ENCODE measurements at regions not wholly inside any gene's neighbourhood (a gene's known extent, or its start where the extent isn't known, plus 50 kb on each side); places are given as distances from the start of the nearest gene placed in this dataset.

DNA sequence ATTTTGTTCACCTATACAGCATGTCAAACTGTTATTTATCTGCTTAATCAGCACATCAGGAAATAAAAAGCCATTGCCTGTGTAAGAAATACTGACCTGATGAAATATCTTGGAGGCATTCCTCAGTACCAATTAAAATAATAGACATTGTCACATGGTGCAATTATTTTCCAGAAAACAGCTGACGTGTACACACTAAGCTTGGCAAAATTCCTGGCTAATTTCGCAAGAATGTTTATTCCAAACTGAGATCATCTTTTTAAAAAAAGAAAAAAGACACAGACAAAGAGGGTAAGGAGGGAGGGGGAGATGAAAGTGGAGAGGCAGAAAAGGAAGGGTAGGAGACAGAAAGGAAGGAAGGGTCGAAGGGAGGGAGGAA lies 61.9 kb upstream of the NFKB1 start:
- no peak overlapping the region for H3K27ac ChIP-seq (ENCODE audit: insufficient read depth, low read length, poor library complexity, severe bottlenecking)
- no peaks in the 10 kb centered on the region for H3K4me1 ChIP-seq (ENCODE audit: control insufficient read depth, insufficient read depth, low read length, poor library complexity, severe bottlenecking)
- no peaks in the 10 kb centered on the region for H3K36me3 ChIP-seq (ENCODE audit: control insufficient read depth, insufficient read depth, low read length)
- no peaks in the 10 kb centered on the region for H3K27me3 ChIP-seq (replicated peaks; ENCODE audit: control insufficient read depth, insufficient read depth, low read length, poor library complexity, severe bottlenecking)
- no peak for DNase-seq
- no peak overlapping the region for H3K4me3 ChIP-seq (ENCODE audit: insufficient read depth, low read depth, low read length, poor library complexity, severe bottlenecking)
- no peaks in the 10 kb centered on the region for H3K9me3 ChIP-seq (ENCODE audit: control insufficient read depth, low read length)

DNA sequence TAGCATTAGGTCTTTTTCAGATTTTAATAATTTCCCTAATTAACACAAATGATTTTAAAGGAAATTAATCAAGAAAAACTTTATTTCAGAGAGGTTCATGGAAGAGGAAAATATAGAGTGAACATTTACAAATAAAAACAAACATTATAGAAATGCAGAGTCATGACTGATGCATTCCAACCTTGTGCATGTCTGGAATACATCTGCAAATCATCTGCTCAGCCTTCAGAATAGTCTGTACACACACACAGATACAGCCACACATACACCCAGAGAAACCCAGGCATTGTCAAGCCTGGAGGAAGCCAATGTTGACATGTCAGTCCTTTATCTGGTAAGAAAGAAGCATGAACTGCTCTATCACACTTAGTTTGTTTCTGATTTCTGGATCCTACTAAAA lies 61.3 kb upstream of the NFKB1 start:
- H3K27ac ChIP-seq (ENCODE audit: insufficient read depth, low read length, poor library complexity, severe bottlenecking): no peak overlapping the region
- no peaks in the 10 kb centered on the region for H3K4me1 ChIP-seq (ENCODE audit: control insufficient read depth, insufficient read depth, low read length, poor library complexity, severe bottlenecking)
- no peak overlapping the region for H3K4me3 ChIP-seq (ENCODE audit: insufficient read depth, low read depth, low read length, poor library complexity, severe bottlenecking)
- H3K27me3 ChIP-seq (replicated peaks; ENCODE audit: control insufficient read depth, insufficient read depth, low read length, poor library complexity, severe bottlenecking): no peaks in the 10 kb centered on the region
- no peaks in the 10 kb centered on the region for H3K36me3 ChIP-seq (ENCODE audit: control insufficient read depth, insufficient read depth, low read length)
- H3K9me3 ChIP-seq (ENCODE audit: control insufficient read depth, low read length): no peaks in the 10 kb centered on the region
- no peak for DNase-seq

DNA sequence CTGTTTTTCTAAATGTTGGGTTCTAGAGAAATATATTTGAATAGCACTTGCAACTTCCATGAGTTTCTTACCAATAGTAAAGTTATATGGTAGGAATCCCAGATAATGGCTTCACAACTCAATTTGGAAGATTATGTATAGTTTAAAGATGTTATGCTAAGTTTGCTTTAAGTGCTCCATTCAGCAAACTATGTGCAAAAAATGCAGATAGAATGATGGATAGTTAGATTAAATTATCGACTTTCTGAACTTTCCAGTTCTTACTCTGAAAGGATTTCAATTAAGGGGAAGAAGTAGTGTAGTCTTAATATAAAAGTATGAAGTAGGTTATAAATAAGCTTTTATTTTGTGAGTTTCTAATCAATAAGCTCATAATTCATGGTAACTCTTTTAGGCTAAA lies 60.7 kb upstream of the NFKB1 start:
- no peaks in the 10 kb centered on the region for H3K27me3 ChIP-seq (replicated peaks; ENCODE audit: control insufficient read depth, insufficient read depth, low read length, poor library complexity, severe bottlenecking)
- no peak overlapping the region for H3K27ac ChIP-seq (ENCODE audit: insufficient read depth, low read length, poor library complexity, severe bottlenecking)
- no peaks in the 10 kb centered on the region for H3K4me1 ChIP-seq (ENCODE audit: control insufficient read depth, insufficient read depth, low read length, poor library complexity, severe bottlenecking)
- no peaks in the 10 kb centered on the region for H3K9me3 ChIP-seq (ENCODE audit: control insufficient read depth, low read length)
- no peak for DNase-seq
- no peaks in the 10 kb centered on the region for H3K36me3 ChIP-seq (ENCODE audit: control insufficient read depth, insufficient read depth, low read length)
- no peak overlapping the region for H3K4me3 ChIP-seq (ENCODE audit: insufficient read depth, low read depth, low read length, poor library complexity, severe bottlenecking)

DNA sequence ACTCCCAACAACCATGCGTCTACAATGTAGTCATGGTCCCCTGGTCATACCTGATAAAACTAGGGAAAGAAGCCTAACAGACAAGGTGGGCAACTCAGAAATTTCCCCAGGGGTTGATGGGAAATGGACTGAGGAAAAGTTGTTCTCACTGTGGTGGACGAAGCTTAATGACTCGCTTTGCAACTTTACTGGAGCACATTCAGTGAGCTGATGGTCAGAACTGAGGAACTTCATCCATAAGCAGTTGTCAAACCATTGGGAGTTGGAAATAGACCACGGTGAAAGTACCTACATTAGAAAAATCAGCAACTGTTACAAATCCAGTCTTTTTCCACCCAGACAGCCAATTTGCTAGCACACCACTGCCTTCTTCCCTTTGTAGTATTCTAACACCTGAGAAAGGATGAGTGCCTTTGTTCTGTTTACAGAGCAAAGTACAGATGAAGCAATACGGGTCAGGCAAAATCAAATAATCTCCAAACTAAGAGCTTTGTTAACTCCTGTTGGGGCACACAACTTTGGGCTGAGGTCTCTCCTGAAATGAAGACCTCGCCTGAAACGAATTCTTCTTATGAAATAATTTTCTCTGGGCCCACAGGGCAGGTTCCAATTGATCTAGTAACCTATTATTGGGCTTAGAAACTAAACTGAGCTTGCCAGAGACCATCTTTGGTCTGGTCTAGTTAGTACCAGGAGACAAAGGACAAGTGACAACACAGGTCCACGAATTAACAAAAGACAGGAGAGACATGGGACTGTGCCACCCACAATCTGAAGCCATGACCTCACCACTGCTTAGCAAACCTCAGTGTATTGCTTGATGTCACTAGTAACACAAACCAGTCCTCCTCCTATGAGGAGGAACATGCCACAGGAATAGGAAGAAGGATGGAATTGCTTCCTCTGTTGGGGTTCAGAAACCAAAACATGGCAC lies 58.9 kb upstream of the NFKB1 start:
- no peaks in the 10 kb centered on the region for H3K36me3 ChIP-seq (ENCODE audit: control insufficient read depth, insufficient read depth, low read length)
- no peaks in the 10 kb centered on the region for H3K27me3 ChIP-seq (replicated peaks; ENCODE audit: control insufficient read depth, insufficient read depth, low read length, poor library complexity, severe bottlenecking)
- no peak for DNase-seq
- H3K9me3 ChIP-seq (ENCODE audit: control insufficient read depth, low read length): no peaks in the 10 kb centered on the region
- no peak overlapping the region for H3K4me3 ChIP-seq (ENCODE audit: insufficient read depth, low read depth, low read length, poor library complexity, severe bottlenecking)
- no peak overlapping the region for H3K27ac ChIP-seq (ENCODE audit: insufficient read depth, low read length, poor library complexity, severe bottlenecking)
- H3K4me1 ChIP-seq (ENCODE audit: control insufficient read depth, insufficient read depth, low read length, poor library complexity, severe bottlenecking): no peaks in the 10 kb centered on the region

DNA sequence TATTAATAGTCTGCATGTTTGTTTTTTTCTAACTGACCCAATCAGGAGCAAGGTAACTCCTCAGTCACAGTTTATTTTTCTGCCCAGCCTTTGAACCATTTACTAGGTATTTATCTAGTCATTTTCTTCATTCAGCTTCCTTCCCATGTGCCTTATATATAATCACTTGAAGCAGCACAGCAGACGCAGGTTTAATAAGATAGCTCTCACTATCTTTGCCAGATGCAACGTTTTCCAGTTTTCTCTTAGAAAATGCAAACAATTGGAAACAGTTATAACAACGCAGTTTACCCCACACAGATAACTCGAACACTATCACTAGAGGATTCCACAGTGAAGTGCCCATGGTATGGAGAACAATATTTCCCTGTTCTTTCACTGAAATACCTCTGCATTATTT lies 56.4 kb upstream of the NFKB1 start:
- Histone ChIP-seq H3K4me1 (ENCODE audit: control insufficient read depth, insufficient read depth, low read length, poor library complexity, severe bottlenecking) (no peaks in the 10 kb centered on the region), H3K4me3 (ENCODE audit: insufficient read depth, low read depth, low read length, poor library complexity, severe bottlenecking) (no peak overlapping the region), H3K27me3 (replicated peaks; ENCODE audit: control insufficient read depth, insufficient read depth, low read length, poor library complexity, severe bottlenecking) (no peaks in the 10 kb centered on the region), H3K9me3 (ENCODE audit: control insufficient read depth, low read length) (no peaks in the 10 kb centered on the region), H3K36me3 (ENCODE audit: control insufficient read depth, insufficient read depth, low read length) (no peaks in the 10 kb centered on the region), H3K27ac (ENCODE audit: insufficient read depth, low read length, poor library complexity, severe bottlenecking) (no peak overlapping the region)
- DNase-seq: no peak

DNA sequence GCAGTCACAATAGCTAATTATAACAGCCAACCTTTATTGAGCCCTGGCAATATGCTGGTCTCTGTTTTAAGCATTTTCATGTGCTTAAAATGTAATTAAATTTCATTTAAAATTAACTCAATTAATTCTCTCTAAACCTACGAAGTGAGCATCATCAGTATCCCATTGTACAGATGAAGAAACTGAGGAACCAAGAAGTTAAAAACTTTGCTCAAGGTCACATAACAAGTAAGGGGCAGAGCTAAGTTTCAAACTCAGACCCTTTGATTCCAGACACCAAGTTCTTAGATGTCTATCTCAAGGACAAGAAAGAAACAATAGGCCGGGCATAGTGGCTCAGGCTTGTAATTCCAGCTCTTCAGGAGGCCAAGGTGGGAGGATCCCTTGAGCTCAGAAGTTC lies 55.9 kb upstream of the NFKB1 start:
- H3K4me1 ChIP-seq (ENCODE audit: control insufficient read depth, insufficient read depth, low read length, poor library complexity, severe bottlenecking): no peaks in the 10 kb centered on the region
- no peak for DNase-seq
- H3K9me3 ChIP-seq (ENCODE audit: control insufficient read depth, low read length): no peaks in the 10 kb centered on the region
- H3K27me3 ChIP-seq (replicated peaks; ENCODE audit: control insufficient read depth, insufficient read depth, low read length, poor library complexity, severe bottlenecking): no peaks in the 10 kb centered on the region
- no peak overlapping the region for H3K27ac ChIP-seq (ENCODE audit: insufficient read depth, low read length, poor library complexity, severe bottlenecking)
- H3K4me3 ChIP-seq (ENCODE audit: insufficient read depth, low read depth, low read length, poor library complexity, severe bottlenecking): no peak overlapping the region
- H3K36me3 ChIP-seq (ENCODE audit: control insufficient read depth, insufficient read depth, low read length): no peaks in the 10 kb centered on the region

DNA sequence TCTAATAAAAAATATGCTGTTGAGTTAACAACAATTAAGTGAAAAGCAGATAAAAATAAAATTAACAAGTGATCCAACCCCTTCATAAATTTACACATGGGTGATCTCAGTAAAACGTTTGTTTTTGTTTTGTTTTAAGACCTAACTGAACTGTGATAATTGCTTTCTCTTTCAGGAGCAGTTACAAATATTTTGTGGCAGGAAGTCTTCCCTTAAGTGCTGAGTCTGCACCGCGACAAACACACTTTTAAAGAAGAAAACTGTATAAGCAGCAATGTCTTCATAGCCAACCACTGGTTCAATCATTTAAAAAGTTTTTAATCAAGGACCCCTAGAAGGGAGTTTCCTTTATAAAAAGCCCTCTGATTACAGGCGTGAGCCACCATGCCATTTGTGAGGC lies 53.7 kb upstream of the NFKB1 start:
- Histone ChIP-seq H3K4me1 (ENCODE audit: control insufficient read depth, insufficient read depth, low read length, poor library complexity, severe bottlenecking) (no peaks in the 10 kb centered on the region), H3K27me3 (replicated peaks; ENCODE audit: control insufficient read depth, insufficient read depth, low read length, poor library complexity, severe bottlenecking) (no peaks in the 10 kb centered on the region), H3K36me3 (ENCODE audit: control insufficient read depth, insufficient read depth, low read length) (no peaks in the 10 kb centered on the region), H3K27ac (ENCODE audit: insufficient read depth, low read length, poor library complexity, severe bottlenecking) (no peak overlapping the region), H3K4me3 (ENCODE audit: insufficient read depth, low read depth, low read length, poor library complexity, severe bottlenecking) (no peak overlapping the region), H3K9me3 (ENCODE audit: control insufficient read depth, low read length) (no peaks in the 10 kb centered on the region)
- DNase-seq: no peak

DNA sequence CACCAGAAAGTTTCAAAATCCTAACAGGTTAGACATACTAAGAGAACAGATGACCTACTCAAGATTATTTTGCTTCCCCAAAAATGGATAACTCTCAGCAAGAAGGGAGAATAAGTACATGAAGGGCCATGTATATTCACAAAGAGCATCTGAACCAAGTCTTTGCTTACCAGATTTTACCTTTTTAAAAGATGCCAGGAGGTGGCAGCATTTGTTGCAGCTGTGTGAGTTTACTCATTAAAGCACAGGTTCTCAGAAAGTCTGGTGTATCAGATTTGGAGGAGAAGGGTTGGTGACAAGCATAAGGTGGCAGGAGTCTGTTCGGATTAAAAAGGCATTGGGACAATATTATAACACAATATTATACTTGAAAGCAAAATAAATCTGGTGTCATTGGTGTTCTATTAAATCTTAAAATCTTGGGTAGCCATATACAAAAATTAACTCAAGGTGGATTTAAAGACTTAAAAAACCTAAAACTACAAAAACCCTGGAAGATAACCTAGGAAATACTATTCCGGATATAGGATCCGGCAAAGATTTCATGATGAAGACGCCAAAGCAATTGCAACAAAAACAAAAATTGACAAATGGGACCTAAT lies 51.3 kb upstream of the NFKB1 start:
- DNase-seq: peak in 2 of 3 donors; percentile 9 to 25

DNA sequence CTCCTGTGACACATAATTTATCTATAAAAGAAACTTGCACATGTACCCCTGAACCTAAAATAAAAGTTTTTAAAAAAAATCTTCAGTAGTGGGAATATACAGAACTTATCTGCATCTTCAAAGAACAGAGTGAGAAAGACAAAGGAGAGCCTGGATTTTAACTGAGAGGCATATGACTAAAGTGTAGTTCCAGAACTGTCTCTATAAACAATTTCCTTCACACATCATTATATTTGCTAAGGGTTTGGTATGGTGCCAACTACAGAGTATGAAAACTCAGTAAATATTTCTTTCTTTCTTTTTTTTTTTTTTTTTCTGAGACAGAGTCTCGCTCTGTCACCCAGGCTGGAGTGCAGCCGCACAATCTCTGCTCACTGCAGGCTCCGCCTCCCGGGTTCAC lies 49.9 kb upstream of the NFKB1 start:
- no peak overlapping the region for H3K27ac ChIP-seq (ENCODE audit: insufficient read depth, low read length, poor library complexity, severe bottlenecking)
- no peak for DNase-seq
- H3K4me3 ChIP-seq (ENCODE audit: insufficient read depth, low read depth, low read length, poor library complexity, severe bottlenecking): no peak overlapping the region

More for the DNA sequence above, 51.3 kb upstream of the NFKB1 start:
- no peaks in the 10 kb centered on the region for H3K4me1 ChIP-seq (ENCODE audit: control insufficient read depth, insufficient read depth, low read length, poor library complexity, severe bottlenecking)
- H3K27me3 ChIP-seq (replicated peaks; ENCODE audit: control insufficient read depth, insufficient read depth, low read length, poor library complexity, severe bottlenecking): no peaks in the 10 kb centered on the region
- no peak overlapping the region for H3K4me3 ChIP-seq (ENCODE audit: insufficient read depth, low read depth, low read length, poor library complexity, severe bottlenecking)
- no peak overlapping the region for H3K27ac ChIP-seq (ENCODE audit: insufficient read depth, low read length, poor library complexity, severe bottlenecking)
- no peaks in the 10 kb centered on the region for H3K36me3 ChIP-seq (ENCODE audit: control insufficient read depth, insufficient read depth, low read length)
- H3K9me3 ChIP-seq (ENCODE audit: control insufficient read depth, low read length): no peaks in the 10 kb centered on the region

More for the DNA sequence above, 49.9 kb upstream of the NFKB1 start:
- no peaks in the 10 kb centered on the region for H3K36me3 ChIP-seq (ENCODE audit: control insufficient read depth, insufficient read depth, low read length)
- no peaks in the 10 kb centered on the region for H3K9me3 ChIP-seq (ENCODE audit: control insufficient read depth, low read length)
- H3K27me3 ChIP-seq (replicated peaks; ENCODE audit: control insufficient read depth, insufficient read depth, low read length, poor library complexity, severe bottlenecking): no peaks in the 10 kb centered on the region
- no peaks in the 10 kb centered on the region for H3K4me1 ChIP-seq (ENCODE audit: control insufficient read depth, insufficient read depth, low read length, poor library complexity, severe bottlenecking)
